ENCODE measurements at regions not wholly inside any gene's neighbourhood (a gene's known extent, or its start where the extent isn't known, plus 50 kb on each side); places are given as distances from the start of the nearest gene placed in this dataset.

- Histone ChIP-seq H3K4ac (ENCODE audit: low read depth, low read length) (no peak overlapping the region), H2AK5ac (ENCODE audit: insufficient read length, low read length) (no peak overlapping the region), H2BK12ac (ENCODE audit: insufficient read length, low read depth, low read length) (no peak overlapping the region), H3K18ac (ENCODE audit: insufficient read length, low read depth, low read length) (no peak overlapping the region), H2AFZ (ENCODE audit: low read length) (no peak overlapping the region), H3K9ac (ENCODE audit: extremely low read depth, insufficient read length, low read length) (no peak overlapping the region), H3T11ph (ENCODE audit: low read length) (no peak overlapping the region), H3K23ac (ENCODE audit: insufficient read length, low read depth, low read length) (no peak overlapping the region), H2BK15ac (ENCODE audit: low read depth, low read length) (no peak overlapping the region), H3K4me1 (ENCODE audit: insufficient read depth, low read length) (peaks cover 4% of the 10 kb centered on the region; the same call in 1 of the 2 replicates), H3K27me3 (ENCODE audit: insufficient read depth, low read length) (no peaks in the 10 kb centered on the region), H2BK20ac (ENCODE audit: low read depth, low read length, poor library complexity, severe bottlenecking) (no peak overlapping the region), H3K23me2 (ENCODE audit: insufficient read length, low read depth, low read length, poor library complexity, severe bottlenecking) (no peaks in the 10 kb centered on the region), H2BK120ac (ENCODE audit: low read depth, low read length, poor library complexity, severe bottlenecking) (no peak overlapping the region), H3K9me3 (ENCODE audit: control insufficient read depth, low read depth, low read length) (no peaks in the 10 kb centered on the region), H3K4me2 (ENCODE audit: insufficient read depth, insufficient read length, low read length) (no peak overlapping the region), H3K27ac (ENCODE audit: insufficient read length, low read depth, low read length) (no peak overlapping the region), H4K5ac (ENCODE audit: insufficient read length, low read depth, low read length) (no peak overlapping the region), H4K91ac (ENCODE audit: insufficient read length, low read depth, low read length) (no peak overlapping the region), H3K79me1 (ENCODE audit: insufficient read depth, low read depth, low read length, poor library complexity, severe bottlenecking) (no peaks in the 10 kb centered on the region), H4K8ac (replicated peaks; ENCODE audit: insufficient read length, low read depth, low read length) (no peak overlapping the region), H3K79me2 (ENCODE audit: insufficient read depth, low read length) (no peaks in the 10 kb centered on the region), H3K56ac (ENCODE audit: insufficient read length, low read depth, low read length) (no peak overlapping the region), H4K20me1 (ENCODE audit: control insufficient read depth, insufficient read depth, insufficient read length) (no peaks in the 10 kb centered on the region), H3K14ac (ENCODE audit: insufficient read depth, low read length) (no peak overlapping the region), H2BK5ac (ENCODE audit: insufficient read length, low read length) (no peak overlapping the region)
- Mint-ChIP-seq H3K4me3 (no peak overlapping the region; a peak in 1 of 5 replicates), H3K4me1 (peaks cover 54 to 56% of the 10 kb centered on the region in 2 experiments), H3K9me3 (peaks cover 8 to 9% of the 10 kb centered on the region in 2 experiments), H3K27ac (peak overlapping the region in 2 of 3 experiments; percentile 35 to 44; a peak in 1 of 7 replicates), H3K27me3 (ENCODE audit: low read depth) (peaks cover 2% of the 10 kb centered on the region), H3K36me3 (ENCODE audit: insufficient read depth in 1 of 3, low read depth in 3 of 3) (peaks cover 0 to 15% (median 7%) of the 10 kb centered on the region in 3 experiments; a peak in 6 of 7 replicates)
- no CpG with 5 or more reads among the region's 15 CpGs for WGBS (ENCODE audit: extremely low coverage, insufficient read length, low lambda C conversion rate)
- no peak for DNase-seq
- TF ChIP-seq, protein P1, sequence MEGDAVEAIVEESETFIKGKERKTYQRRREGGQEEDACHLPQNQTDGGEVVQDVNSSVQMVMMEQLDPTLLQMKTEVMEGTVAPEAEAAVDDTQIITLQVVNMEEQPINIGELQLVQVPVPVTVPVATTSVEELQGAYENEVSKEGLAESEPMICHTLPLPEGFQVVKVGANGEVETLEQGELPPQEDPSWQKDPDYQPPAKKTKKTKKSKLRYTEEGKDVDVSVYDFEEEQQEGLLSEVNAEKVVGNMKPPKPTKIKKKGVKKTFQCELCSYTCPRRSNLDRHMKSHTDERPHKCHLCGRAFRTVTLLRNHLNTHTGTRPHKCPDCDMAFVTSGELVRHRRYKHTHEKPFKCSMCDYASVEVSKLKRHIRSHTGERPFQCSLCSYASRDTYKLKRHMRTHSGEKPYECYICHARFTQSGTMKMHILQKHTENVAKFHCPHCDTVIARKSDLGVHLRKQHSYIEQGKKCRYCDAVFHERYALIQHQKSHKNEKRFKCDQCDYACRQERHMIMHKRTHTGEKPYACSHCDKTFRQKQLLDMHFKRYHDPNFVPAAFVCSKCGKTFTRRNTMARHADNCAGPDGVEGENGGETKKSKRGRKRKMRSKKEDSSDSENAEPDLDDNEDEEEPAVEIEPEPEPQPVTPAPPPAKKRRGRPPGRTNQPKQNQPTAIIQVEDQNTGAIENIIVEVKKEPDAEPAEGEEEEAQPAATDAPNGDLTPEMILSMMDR (conservative IDR thresholded peaks at IDR 0.05) = no peak
Measured at GRCh38 chr11:134940441-134941126, 528.5 kb upstream of the B3GAT1 start.
